ENCODE measurements at regions not wholly inside any gene's neighbourhood (a gene's known extent, or its start where the extent isn't known, plus 50 kb on each side); places are given as distances from the start of the nearest gene placed in this dataset.

DNA sequence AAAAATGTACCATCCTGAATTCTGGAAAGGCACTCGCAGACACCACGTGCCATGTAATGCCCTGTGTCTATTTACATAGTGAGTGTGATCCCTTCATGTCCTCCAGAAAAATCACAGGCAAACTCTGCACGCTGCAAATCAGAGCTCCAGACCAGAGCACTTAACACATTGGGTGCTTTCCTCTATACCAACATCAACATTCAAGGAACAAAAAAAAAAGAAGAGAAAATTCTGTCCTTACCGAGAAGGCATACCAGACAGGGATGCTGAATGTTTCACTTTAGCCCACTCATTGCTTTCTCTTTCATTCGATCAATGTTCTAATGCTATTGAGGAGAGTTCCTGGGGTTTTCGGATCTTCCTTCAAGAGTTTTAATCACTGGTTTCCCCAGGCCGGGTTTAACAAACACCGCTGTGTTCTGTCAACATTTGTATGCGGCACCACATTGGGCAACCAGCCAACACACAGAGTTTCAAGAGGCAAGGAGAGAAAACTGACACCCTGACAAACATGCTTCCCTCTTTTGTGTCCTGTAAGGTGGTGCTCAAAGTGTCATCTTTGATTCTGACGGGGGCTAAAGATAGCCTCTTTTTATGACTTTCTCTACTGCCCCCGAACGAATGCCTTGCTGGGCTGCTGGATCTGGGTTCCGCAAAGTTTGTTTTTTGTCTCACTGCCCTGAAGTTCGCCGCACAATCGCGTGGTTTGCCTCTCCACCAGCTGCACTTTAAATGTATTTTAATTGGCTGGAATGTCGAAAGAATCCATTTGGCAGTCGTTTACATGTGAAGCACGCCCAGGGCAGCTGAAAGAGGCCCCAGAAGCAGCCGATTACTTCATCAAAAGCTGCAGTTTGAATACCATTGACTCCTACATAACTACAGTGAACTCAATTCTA, 106.4 kb upstream of the NCKAP5 start:
- in situ Hi-C loops (cut with MboI; ENCODE audit: low sequenced_read_pairs): no loop called here
- Histone ChIP-seq H3K4me3 (peak overlapping the region; percentile 4), H3K4me1 (peaks cover 21% of the 10 kb centered on the region), H3K9me3 (no peaks in the 10 kb centered on the region), H3K36me3 (replicated peaks) (no peaks in the 10 kb centered on the region), H3K27me3 (ENCODE audit: low read depth) (no peaks in the 10 kb centered on the region)
- peak; percentile 44 to 73 for DNase-seq (ENCODE audit: low spot score in 2 of 2)

DNA sequence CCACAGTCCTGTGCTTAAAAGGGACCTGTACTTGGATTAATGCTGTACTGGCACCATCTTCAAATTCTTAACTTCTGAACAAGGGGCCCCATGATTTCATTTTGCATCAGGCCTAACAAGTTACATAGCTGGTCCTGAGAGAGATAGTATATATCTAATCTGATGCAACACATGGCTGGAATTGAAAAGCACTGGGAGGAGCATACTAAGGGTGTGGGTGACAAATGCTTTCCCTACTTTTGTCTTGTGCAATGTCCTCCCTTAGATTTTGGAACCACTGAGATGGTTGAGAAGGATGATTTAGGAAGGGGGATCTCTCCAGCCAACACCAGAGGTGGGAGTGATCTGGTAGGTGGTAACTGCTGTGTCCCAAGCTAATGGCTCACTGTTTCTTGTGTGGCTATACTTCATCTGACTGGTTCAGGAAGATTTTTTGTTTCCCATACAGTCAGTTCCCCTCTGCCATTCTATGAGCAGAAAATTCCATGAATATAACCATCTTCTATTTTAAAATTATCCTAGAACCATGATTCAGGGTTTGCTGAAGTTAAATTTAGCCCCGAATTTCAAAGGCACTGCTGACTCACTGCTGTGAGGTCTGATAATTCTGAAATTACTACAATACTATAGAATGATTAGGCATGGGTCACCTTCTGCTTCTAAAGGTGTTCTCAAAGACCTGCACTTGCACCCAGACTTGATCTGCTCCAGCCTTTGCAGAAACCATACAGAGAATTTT, 108.3 kb upstream of the NCKAP5 start:
- in situ Hi-C loops (cut with MboI; ENCODE audit: low sequenced_read_pairs): no loop called here
- Histone ChIP-seq H3K9me3 (no peaks in the 10 kb centered on the region), H3K4me1 (peaks cover 21% of the 10 kb centered on the region), H3K36me3 (replicated peaks) (no peaks in the 10 kb centered on the region), H3K27me3 (ENCODE audit: low read depth) (no peaks in the 10 kb centered on the region), H3K4me3 (no peak overlapping the region)
- DNase-seq (ENCODE audit: low spot score in 2 of 2): no peak

DNA sequence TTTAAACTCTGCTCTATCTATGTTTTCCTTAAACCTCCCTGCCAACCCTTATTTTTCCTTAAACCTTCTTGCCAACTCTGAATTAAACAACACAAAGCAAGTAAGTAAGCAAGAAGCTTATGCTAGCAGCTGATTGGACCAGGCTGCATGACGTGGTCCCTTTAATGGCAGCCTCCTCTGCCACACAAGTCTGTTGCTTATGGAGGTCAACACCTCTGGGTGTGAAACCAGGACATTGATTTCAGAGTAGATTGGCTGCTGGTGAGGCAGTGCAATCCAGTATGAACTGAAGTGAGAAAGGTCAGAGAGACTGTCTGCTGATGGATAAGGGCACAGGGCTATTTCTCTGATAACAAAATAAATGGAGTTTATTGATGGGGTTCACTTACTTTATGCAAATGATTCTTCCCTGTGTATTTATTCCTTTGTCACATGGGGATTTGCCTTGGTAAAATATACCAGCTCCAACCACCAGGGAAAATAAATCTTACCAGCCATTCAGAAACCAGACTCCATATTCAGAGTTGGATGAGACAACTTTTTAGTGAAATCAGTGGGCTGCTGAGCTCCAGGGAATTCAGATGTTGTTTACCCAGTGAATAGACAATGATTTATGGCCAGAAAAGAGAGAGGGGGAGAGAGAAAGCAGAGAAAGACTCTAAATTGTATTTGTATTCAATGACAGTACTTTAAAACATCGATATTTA, 112.2 kb upstream of the NCKAP5 start:
- Histone ChIP-seq H3K36me3 (replicated peaks) (no peaks in the 10 kb centered on the region), H3K4me3 (no peak overlapping the region), H3K4me1 (peaks cover 5% of the 10 kb centered on the region), H3K27me3 (ENCODE audit: low read depth) (peaks cover 4% of the 10 kb centered on the region; the same call in 1 of the 2 replicates), H3K9me3 (no peaks in the 10 kb centered on the region)
- no peak for DNase-seq (ENCODE audit: low spot score in 2 of 2)
- in situ Hi-C loops (cut with MboI; ENCODE audit: low sequenced_read_pairs): no loop called here

DNA sequence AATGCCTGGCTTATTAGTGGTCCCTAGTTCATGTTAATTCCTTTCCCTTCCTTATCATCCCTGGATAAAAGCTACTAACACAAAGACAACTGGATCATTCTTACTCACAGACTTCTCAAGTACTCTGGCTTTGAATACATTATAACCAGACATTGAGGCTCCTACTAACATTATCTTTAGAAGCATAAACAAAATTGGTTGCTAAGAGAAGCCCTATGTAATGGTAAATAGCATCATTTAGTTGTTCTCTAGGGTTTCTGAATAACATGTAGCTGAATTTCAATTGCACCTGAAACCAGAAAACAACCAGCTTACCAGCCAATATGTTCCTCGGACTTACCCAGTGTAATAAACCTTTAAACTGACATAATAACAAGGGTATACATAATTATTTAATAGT, 114.1 kb upstream of the NCKAP5 start:
- DNase-seq (ENCODE audit: low spot score in 2 of 2): no peak
- in situ Hi-C loops (cut with MboI; ENCODE audit: low sequenced_read_pairs): no loop called here
- H3K27me3 ChIP-seq (ENCODE audit: low read depth): peaks cover 6% of the 10 kb centered on the region
- H3K9me3 ChIP-seq: no peaks in the 10 kb centered on the region
- no peaks in the 10 kb centered on the region for H3K36me3 ChIP-seq (replicated peaks)
- H3K4me1 ChIP-seq: no peaks in the 10 kb centered on the region
- H3K4me3 ChIP-seq: no peak overlapping the region

DNA sequence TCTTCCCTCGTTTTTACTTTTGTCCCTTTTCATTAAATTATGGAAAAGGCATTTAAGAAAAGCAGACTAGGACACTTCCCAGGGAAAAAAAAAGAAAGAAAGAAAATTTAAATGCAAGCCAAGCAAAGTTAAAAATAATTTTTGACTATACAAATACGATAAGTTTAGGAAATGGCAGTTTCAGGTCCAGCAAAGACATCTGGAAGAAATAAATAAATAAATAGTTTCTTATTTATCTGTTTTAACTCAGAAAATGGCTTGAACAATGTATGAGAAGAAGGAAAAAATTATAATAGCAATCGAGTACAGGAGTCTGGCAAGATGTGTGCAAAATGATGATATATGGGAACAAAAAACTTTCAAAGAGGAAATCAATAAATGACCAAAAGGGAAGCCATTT, 114.6 kb upstream of the NCKAP5 start:
- Histone ChIP-seq H3K36me3 (replicated peaks) (no peaks in the 10 kb centered on the region), H3K27me3 (ENCODE audit: low read depth) (peaks cover 11% of the 10 kb centered on the region), H3K4me3 (no peak overlapping the region), H3K4me1 (no peaks in the 10 kb centered on the region), H3K9me3 (no peaks in the 10 kb centered on the region)
- in situ Hi-C loops (cut with MboI; ENCODE audit: low sequenced_read_pairs): no loop called here
- no peak for DNase-seq (ENCODE audit: low spot score in 2 of 2)

DNA sequence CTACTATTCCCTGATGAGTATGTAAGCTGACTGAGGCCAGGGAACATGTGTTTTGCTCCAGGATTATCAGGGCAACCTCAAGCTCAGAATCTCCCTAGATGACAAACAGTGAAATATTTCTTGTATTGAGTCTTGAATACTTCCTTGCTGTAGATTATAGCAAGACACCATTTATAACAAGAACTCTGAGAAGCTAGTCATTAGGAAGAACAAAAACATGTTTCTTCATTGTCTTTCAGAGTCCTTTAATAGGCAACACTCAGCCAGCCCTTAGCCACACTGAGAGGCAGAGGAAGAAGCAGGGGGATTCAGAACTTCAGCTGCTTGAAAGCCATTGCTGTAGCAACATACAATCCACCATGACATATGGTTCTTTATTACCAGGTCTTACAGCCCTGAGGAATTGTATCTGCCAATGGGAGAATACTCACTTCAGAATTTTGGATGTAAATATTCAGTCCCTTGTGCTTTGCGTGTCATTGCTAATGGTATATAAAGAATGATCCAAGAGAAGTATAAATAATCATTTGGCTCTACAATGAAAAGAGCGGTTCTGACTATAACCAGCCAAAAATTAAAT, 117.5 kb upstream of the NCKAP5 start:
- Histone ChIP-seq H3K4me3 (no peak overlapping the region), H3K4me1 (no peaks in the 10 kb centered on the region), H3K9me3 (no peaks in the 10 kb centered on the region), H3K27me3 (ENCODE audit: low read depth) (peaks cover 28% of the 10 kb centered on the region), H3K36me3 (replicated peaks) (no peaks in the 10 kb centered on the region)
- in situ Hi-C loops (cut with MboI; ENCODE audit: low sequenced_read_pairs): no loop called here
- DNase-seq (ENCODE audit: low spot score in 2 of 2): no peak

DNA sequence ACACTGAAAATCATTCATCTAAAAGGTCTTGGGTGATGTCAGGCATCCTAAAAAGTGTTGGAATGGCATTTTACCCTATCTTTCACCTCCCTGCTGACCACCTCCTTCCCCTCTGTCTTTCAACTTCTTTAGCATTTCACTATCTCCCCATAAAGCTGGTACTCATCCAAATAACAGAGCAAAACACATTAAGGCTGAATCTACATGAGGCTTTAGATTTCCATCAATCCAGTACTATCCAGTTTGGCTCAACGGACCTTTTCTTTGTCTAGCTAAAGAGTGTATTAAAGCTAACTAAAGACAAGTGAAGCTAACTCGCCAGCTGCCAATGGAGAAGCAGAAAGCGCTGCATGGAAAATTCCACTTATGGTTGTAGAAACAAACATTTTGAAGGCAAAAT, 122.5 kb upstream of the NCKAP5 start:
- DNase-seq (ENCODE audit: low spot score in 2 of 2): no peak
- peaks cover 24% of the 10 kb centered on the region for H3K27me3 ChIP-seq (ENCODE audit: low read depth)
- in situ Hi-C loops (cut with MboI; ENCODE audit: low sequenced_read_pairs): no loop called here
- H3K9me3 ChIP-seq: no peaks in the 10 kb centered on the region
- H3K36me3 ChIP-seq (replicated peaks): no peaks in the 10 kb centered on the region
- no peaks in the 10 kb centered on the region for H3K4me1 ChIP-seq
- H3K4me3 ChIP-seq: no peak overlapping the region

DNA sequence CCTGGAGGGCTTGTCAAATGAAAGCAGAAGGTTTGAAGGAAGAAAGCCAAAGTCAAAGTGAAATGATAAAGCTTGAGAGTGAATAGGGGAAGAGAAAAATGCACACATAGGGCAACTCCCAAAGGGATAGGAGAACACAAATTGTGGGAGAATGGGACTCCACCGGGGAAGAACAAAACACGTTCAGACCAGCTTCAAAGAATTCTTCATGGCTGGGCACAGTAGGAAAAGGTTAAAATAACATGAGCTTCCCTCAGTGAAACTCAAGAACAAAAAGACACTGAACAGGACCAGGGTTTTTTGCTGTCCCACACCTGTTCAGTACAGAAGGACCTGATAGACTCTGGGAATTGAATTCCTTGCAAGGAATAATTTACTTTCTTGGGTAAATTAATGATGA, 123.1 kb upstream of the NCKAP5 start:
- Histone ChIP-seq H3K36me3 (replicated peaks) (no peaks in the 10 kb centered on the region), H3K27me3 (ENCODE audit: low read depth) (peaks cover 24% of the 10 kb centered on the region), H3K9me3 (no peaks in the 10 kb centered on the region), H3K4me3 (no peak overlapping the region), H3K4me1 (no peaks in the 10 kb centered on the region)
- in situ Hi-C loops (cut with MboI; ENCODE audit: low sequenced_read_pairs): no loop called here
- no peak for DNase-seq (ENCODE audit: low spot score in 2 of 2)

DNA sequence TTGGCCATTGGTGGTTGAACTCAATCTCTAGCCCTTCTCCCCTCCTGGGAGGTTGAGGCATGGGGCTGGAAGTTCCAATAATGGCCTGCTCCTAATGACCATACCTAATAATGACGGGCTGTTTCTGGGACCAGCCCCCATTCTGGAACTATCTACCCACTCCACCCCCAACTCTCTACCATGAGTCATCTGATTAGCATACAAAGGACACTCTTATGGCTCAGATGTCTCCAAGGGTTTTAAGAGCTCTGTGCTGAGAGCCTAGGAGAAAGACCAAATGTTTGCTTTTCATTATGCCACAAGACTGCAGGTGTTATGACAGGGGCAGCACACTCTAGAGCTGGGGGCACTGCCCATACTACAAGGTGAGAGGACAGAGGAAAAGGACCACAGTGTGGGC, 137.0 kb upstream of the NCKAP5 start:
- H3K36me3 ChIP-seq (replicated peaks): no peaks in the 10 kb centered on the region
- in situ Hi-C loops (cut with MboI; ENCODE audit: low sequenced_read_pairs): no loop called here

DNA sequence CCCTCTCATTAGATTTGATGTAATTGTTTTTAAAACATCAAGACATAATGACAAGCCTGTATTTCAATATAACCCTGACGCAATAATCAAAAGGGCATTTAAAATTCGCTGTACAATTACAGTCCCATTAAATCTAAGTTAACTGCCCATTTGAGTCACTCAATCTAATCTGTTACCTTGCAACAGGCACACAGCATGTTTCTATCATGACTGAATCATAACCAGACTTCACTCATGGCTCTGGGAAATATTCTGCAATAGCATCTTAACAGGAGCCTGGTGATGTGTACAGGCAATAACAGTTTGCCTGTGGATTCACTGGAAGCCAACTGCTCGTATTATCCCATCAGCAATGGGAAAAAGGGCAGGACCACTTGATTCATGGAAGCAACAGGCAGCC, 142.3 kb upstream of the NCKAP5 start:
- Histone ChIP-seq H3K9me3 (no peaks in the 10 kb centered on the region), H3K36me3 (replicated peaks) (no peaks in the 10 kb centered on the region), H3K4me1 (no peaks in the 10 kb centered on the region), H3K27me3 (ENCODE audit: low read depth) (no peaks in the 10 kb centered on the region), H3K4me3 (no peak overlapping the region)
- no peak for DNase-seq (ENCODE audit: low spot score in 2 of 2)
- in situ Hi-C loops (cut with MboI; ENCODE audit: low sequenced_read_pairs): no loop called here

More for the DNA sequence above, 137.0 kb upstream of the NCKAP5 start:
- no peak for DNase-seq (ENCODE audit: low spot score in 2 of 2)
- Histone ChIP-seq H3K27me3 (ENCODE audit: low read depth) (no peaks in the 10 kb centered on the region), H3K4me1 (no peaks in the 10 kb centered on the region), H3K9me3 (no peaks in the 10 kb centered on the region), H3K4me3 (no peak overlapping the region)

DNA sequence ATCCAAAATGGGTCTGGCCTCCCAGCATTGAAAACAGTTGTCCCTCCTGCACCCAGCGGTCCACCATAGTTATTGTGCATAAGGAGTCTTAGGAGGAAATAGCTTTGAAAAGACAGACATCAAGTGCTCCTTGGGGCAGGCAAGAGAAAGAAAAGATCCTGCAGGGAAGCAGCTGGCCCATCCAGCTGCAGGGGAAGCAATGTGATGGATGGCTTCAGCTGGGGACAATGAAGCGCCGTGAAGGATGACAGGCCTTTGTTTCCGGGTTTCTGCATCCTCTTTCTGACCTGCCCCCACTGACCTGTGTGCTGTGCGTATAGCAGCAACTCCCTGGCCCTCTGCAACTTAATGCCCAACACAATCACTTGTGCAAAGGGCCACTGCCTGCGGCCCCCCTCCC, 142.9 kb upstream of the NCKAP5 start:
- DNase-seq (ENCODE audit: low spot score in 2 of 2): no peak
- in situ Hi-C loops (cut with MboI; ENCODE audit: low sequenced_read_pairs): no loop called here
- H3K4me3 ChIP-seq: no peak overlapping the region
- no peaks in the 10 kb centered on the region for H3K27me3 ChIP-seq (ENCODE audit: low read depth)
- H3K36me3 ChIP-seq (replicated peaks): no peaks in the 10 kb centered on the region
- no peaks in the 10 kb centered on the region for H3K9me3 ChIP-seq
- H3K4me1 ChIP-seq: no peaks in the 10 kb centered on the region

DNA sequence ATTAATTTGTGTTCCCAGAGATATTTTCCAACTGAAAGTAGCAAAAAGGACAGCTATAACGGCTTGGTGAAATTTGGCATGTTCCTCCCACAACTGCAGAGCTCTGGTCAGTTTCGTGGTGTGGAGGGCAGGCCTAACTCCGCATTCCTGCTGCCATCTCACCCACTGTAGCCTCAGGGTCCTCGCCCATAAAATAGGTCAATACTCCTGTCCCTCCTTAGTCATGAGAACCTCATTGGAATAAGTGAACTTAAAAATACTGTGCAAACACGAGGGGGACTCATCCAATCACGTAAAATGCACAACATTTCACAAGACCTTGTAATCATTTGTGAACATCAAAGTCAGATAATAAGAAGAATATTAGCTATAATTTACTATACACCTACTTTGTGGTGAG, 143.5 kb upstream of the NCKAP5 start:
- no peak for DNase-seq (ENCODE audit: low spot score in 2 of 2)
- H3K4me1 ChIP-seq: no peaks in the 10 kb centered on the region
- H3K36me3 ChIP-seq (replicated peaks): no peaks in the 10 kb centered on the region
- no peaks in the 10 kb centered on the region for H3K27me3 ChIP-seq (ENCODE audit: low read depth)
- in situ Hi-C loops (cut with MboI; ENCODE audit: low sequenced_read_pairs): no loop called here
- H3K4me3 ChIP-seq: no peak overlapping the region
- H3K9me3 ChIP-seq: no peaks in the 10 kb centered on the region

DNA sequence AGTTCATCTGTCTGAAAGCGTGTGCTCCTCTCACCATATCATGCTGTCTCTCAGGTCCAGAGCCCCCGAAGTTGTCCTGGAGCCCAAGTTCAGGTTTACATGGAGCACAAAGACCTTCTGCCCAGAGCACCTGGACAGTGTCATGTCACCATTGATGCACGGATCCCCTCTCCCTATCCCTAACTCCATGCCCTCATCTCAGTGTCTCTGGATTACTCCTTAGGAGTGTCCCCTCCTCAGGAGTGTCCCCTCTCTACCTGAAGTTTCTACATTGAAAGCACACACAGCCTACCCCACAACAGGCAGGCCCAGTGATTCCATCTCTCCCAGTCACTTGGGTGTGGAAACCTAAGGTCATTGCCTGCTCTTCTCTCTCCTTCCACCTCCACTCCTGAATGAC, 144.1 kb upstream of the NCKAP5 start:
- Histone ChIP-seq H3K27me3 (ENCODE audit: low read depth) (no peaks in the 10 kb centered on the region), H3K4me1 (no peaks in the 10 kb centered on the region), H3K9me3 (no peaks in the 10 kb centered on the region), H3K4me3 (no peak overlapping the region), H3K36me3 (replicated peaks) (no peaks in the 10 kb centered on the region)
- in situ Hi-C loops (cut with MboI; ENCODE audit: low sequenced_read_pairs): no loop called here
- no peak for DNase-seq (ENCODE audit: low spot score in 2 of 2)
